ENCODE measurements at regions not wholly inside any gene's neighbourhood (a gene's known extent, or its start where the extent isn't known, plus 50 kb on each side); places are given as distances from the start of the nearest gene placed in this dataset.

- Histone ChIP-seq H3K36me3 (no peaks in the 10 kb centered on the region), H3K4me1 (no peaks in the 10 kb centered on the region), H3K9me3 (no peaks in the 10 kb centered on the region), H3K27ac (no peak overlapping the region), H3K4me3 (no peak overlapping the region), H3K27me3 (no peaks in the 10 kb centered on the region)
- TF ChIP-seq CTCF (IDR thresholded peaks at IDR 0.05), result no peak
- no peak for DNase-seq (ENCODE audit: low spot score in 2 of 2)
- intact Hi-C loops (cut with DNase I), result no loop called here
Measured at GRCh38 chr6:118724211-118724610, 72.8 kb upstream of the CEP85L start.

GRCh38 chr6:118722829-118723813 is 71.7 kb upstream of the CEP85L start:
- H3K27ac ChIP-seq, result no peak overlapping the region
- no peak overlapping the region for H3K4me3 ChIP-seq
- no peak for TF ChIP-seq CTCF (IDR thresholded peaks at IDR 0.05)
- H3K27me3 ChIP-seq, result no peaks in the 10 kb centered on the region
- no peaks in the 10 kb centered on the region for H3K9me3 ChIP-seq
- H3K4me1 ChIP-seq, result no peaks in the 10 kb centered on the region
- intact Hi-C loops (cut with DNase I), result no loop called here
- no peak for DNase-seq (ENCODE audit: low spot score in 2 of 2)
- no peaks in the 10 kb centered on the region for H3K36me3 ChIP-seq

- Histone ChIP-seq H3K27me3 (no peaks in the 10 kb centered on the region), H3K27ac (no peak overlapping the region), H3K4me1 (no peaks in the 10 kb centered on the region), H3K9me3 (no peaks in the 10 kb centered on the region), H3K36me3 (no peaks in the 10 kb centered on the region), H3K4me3 (no peak overlapping the region)
- TF ChIP-seq CTCF (IDR thresholded peaks at IDR 0.05), result no peak
- no peak for DNase-seq (ENCODE audit: low spot score in 2 of 2)
- intact Hi-C loops (cut with DNase I), result no loop called here
Measured at GRCh38 chr6:118720125-118720473, 68.7 kb upstream of the CEP85L start.

- intact Hi-C loops (cut with DNase I), result no loop called here
- DNase-seq (ENCODE audit: low spot score in 2 of 2), result no peak
- no peaks in the 10 kb centered on the region for H3K36me3 ChIP-seq
- H3K27me3 ChIP-seq, result no peaks in the 10 kb centered on the region
- H3K27ac ChIP-seq, result no peak overlapping the region
- TF ChIP-seq CTCF (IDR thresholded peaks at IDR 0.05), result no peak
- no peaks in the 10 kb centered on the region for H3K4me1 ChIP-seq
- H3K4me3 ChIP-seq, result no peak overlapping the region
- no peaks in the 10 kb centered on the region for H3K9me3 ChIP-seq
Measured at GRCh38 chr6:118719351-118720124, 68.1 kb upstream of the CEP85L start.

- intact Hi-C loops (cut with DNase I), result no loop called here
Measured at GRCh38 chr6:118718903-118719302, 67.5 kb upstream of the CEP85L start.

More at GRCh38 chr6:118718903-118719302, 67.5 kb upstream of the CEP85L start:
- no peaks in the 10 kb centered on the region for H3K4me1 ChIP-seq
- no peaks in the 10 kb centered on the region for H3K9me3 ChIP-seq
- no peak overlapping the region for H3K4me3 ChIP-seq
- no peak for DNase-seq (ENCODE audit: low spot score in 2 of 2)
- H3K27ac ChIP-seq, result no peak overlapping the region
- H3K27me3 ChIP-seq, result no peaks in the 10 kb centered on the region
- no peak for TF ChIP-seq CTCF (IDR thresholded peaks at IDR 0.05)
- no peaks in the 10 kb centered on the region for H3K36me3 ChIP-seq

All from ascending aorta (tissue), 2 donors.